HL-60 (cell line): ENCODE measurements at regions not wholly inside any gene's neighbourhood (a gene's known extent, or its start where the extent isn't known, plus 50 kb on each side); places are given as distances from the start of the nearest gene placed in this dataset.

ENCODE experiments used
- DNase-seq, 2 experiments: peaks; one replicate each; pipeline ENCODE4 v3.0.0-alpha.2; 2010 to 2020; ENCODE audit warnings: low read depth in 1 of 2, low spot score in 1 of 2
- H3K27ac ChIP-seq: fragments of 250-450 bp; sonication (Bioruptor Pico); replicated peaks from 2 replicates; pipeline ENCODE4 v1.5.1; 2020; ENCODE audit warnings: mild to moderate bottlenecking, moderate library complexity
- H3K27me3 ChIP-seq: fragments of 250-450 bp; sonication (Bioruptor Pico); 2 replicates; pipeline ENCODE4 v1.5.1; 2021; ENCODE audit warnings: mild to moderate bottlenecking, moderate library complexity; ENCODE audit not compliant: insufficient read depth, poor library complexity, severe bottlenecking
- H3K4me3 ChIP-seq: replicated peaks from 2 replicates; pipeline ENCODE4 v1.5.1; 2011; ENCODE audit warnings: mild to moderate bottlenecking, control low read depth, low read length; ENCODE audit not compliant: insufficient read depth
- GABPA ChIP-seq: IDR thresholded peaks from 2 replicates; pipeline ENCODE4 v1.6.1; 2012; ENCODE audit warnings: low read depth
- POLR2AphosphoS5 ChIP-seq: IDR thresholded peaks from 2 replicates; pipeline ENCODE4 v1.6.1; 2012; ENCODE audit warnings: low read depth
- REST ChIP-seq: IDR thresholded peaks from 2 replicates; pipeline ENCODE4 v1.6.1; 2012; ENCODE audit warnings: low read depth; ENCODE audit not compliant: insufficient replicate concordance
- SPI1 ChIP-seq: IDR thresholded peaks from 2 replicates; pipeline ENCODE4 v1.6.1; 2012; ENCODE audit warnings: low read depth, mild to moderate bottlenecking, borderline replicate concordance
- TF ChIP-seq, protein P1 (sequence below): IDR thresholded peaks from one replicate; pipeline ENCODE4 v1.5.1; 2011; ENCODE audit warnings: low read length, control low read depth, inconsistent platforms; ENCODE audit not compliant: insufficient read depth

- Histone ChIP-seq H3K4me3 (no peak overlapping the region), H3K27me3 (peaks cover 2% of the 10 kb centered on the region), H3K27ac (no peak overlapping the region)
- TF ChIP-seq REST (no peak), GABPA (no peak), POLR2AphosphoS5 (no peak), SPI1 (no peak)
- TF ChIP-seq, protein P1, sequence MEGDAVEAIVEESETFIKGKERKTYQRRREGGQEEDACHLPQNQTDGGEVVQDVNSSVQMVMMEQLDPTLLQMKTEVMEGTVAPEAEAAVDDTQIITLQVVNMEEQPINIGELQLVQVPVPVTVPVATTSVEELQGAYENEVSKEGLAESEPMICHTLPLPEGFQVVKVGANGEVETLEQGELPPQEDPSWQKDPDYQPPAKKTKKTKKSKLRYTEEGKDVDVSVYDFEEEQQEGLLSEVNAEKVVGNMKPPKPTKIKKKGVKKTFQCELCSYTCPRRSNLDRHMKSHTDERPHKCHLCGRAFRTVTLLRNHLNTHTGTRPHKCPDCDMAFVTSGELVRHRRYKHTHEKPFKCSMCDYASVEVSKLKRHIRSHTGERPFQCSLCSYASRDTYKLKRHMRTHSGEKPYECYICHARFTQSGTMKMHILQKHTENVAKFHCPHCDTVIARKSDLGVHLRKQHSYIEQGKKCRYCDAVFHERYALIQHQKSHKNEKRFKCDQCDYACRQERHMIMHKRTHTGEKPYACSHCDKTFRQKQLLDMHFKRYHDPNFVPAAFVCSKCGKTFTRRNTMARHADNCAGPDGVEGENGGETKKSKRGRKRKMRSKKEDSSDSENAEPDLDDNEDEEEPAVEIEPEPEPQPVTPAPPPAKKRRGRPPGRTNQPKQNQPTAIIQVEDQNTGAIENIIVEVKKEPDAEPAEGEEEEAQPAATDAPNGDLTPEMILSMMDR = no peak
- no peak for DNase-seq
These were observed 498.9 kb downstream of the KLF12 start for GRCh38 chr13:73635166-73635787.

DNA sequence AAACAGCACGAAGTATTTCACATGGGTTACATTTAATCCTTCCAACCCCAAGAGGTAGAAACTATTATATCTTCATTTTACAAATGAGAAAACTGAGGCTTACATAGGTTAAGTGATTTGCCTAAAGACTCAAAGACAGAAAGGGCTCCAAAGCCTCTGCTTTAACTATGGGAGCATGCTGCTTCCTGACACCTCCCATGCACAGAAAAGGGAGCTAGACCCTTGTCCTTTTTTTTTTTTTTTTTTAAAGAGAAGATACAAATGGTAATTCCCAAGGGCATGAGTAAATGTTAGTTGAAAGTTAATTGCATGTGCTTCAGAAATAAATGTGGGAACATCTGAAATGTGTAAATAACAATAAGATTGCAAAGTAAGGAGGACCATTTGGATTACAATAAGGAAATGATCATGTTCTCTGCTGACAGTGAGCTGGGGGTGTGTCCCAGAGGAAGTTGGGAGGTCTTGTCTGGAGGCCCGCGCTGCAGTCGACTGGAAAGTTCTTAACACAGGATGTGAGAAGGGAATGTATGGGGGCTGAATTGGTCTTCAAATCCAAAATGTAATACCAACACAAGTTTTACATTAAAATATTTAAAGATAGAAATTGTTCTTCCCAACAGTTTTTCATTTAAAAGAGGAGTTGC, 500.3 kb downstream of the KLF12 start:
- TF ChIP-seq, protein P1 = no peak
- no peak overlapping the region for H3K27ac ChIP-seq
- peaks cover 2% of the 10 kb centered on the region for H3K27me3 ChIP-seq
- H3K4me3 ChIP-seq = no peak overlapping the region
- no peak for DNase-seq

DNA sequence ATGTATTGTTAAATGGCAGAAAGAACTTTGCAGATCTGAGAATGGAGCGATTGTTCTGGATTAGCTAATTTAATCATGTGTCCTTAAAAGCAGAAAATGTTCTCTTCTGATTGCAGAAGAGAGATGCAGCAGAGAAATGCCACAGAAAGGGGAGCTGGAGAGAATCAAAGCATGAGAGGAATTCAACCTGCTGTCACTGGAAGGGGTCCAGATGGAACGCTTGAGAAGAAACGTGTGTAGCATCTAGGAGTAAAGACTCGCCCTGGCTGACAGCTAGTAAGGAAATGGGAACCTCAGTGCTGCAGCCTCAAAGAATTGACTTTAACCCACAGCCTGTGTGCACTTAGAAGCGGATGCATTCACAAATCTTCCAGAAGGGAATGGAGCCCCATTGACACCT, 502.8 kb downstream of the KLF12 start:
- TF ChIP-seq REST (no peak), GABPA (no peak), SPI1 (no peak), POLR2AphosphoS5 (no peak)
- TF ChIP-seq, protein P1 = no peak
- no peak overlapping the region for H3K4me3 ChIP-seq
- H3K27me3 ChIP-seq = peaks cover 2% of the 10 kb centered on the region
- no peak for DNase-seq
- no peak overlapping the region for H3K27ac ChIP-seq
